Transverse colon (tissue), 4 donors: ENCODE measurements at regions not wholly inside any gene's neighbourhood (a gene's known extent, or its start where the extent isn't known, plus 50 kb on each side); places are given as distances from the start of the nearest gene placed in this dataset.

ENCODE experiments used
- DNase-seq: peaks from one replicate; pipeline ENCODE4 v3.0.0-alpha.2; 2019
- H3K27ac ChIP-seq, 4 donors: fragments of 200-600 bp; sonication (generic); 2 replicates each; pipeline ENCODE4 v1.5.1; 2016 to 2018; ENCODE audit warnings: inconsistent platforms in 4 of 4
- H3K27me3 ChIP-seq: fragments of 200-600 bp; sonication (generic); 2 replicates; pipeline ENCODE4 v1.5.1; 2017; ENCODE audit warnings: inconsistent platforms
- H3K36me3 ChIP-seq, 4 donors: fragments of 200-600 bp; sonication (generic); 2 replicates each; pipeline ENCODE4 v1.5.1; 2017 to 2019; ENCODE audit warnings: inconsistent platforms in 4 of 4
- H3K4me1 ChIP-seq, 4 donors: fragments of 200-600 bp; sonication (generic); 2 replicates each; pipeline ENCODE4 v1.5.1; 2017 to 2020; ENCODE audit warnings: inconsistent platforms in 4 of 4
- H3K4me3 ChIP-seq, 4 donors: fragments of 200-600 bp; sonication (generic); 1 replicate in 1 of 4; 2 replicates in 3 of 4; pipeline versions ENCODE4 v1.5.1 to v1.6.1; 2017 to 2019; ENCODE audit warnings: inconsistent platforms in 4 of 4
- H3K9me3 ChIP-seq, 2 donors: fragments of 200-600 bp; sonication (generic); 2 replicates each; pipeline ENCODE4 v1.5.1; 2017 to 2019; ENCODE audit warnings: inconsistent platforms in 2 of 2
- CTCF ChIP-seq, 5 experiments: fragments of 200-600 bp in 3 of 5; fragments of 450-650 bp in 2 of 5; sonication (generic) in 3 of 5; IDR thresholded peaks; 1 replicate in 2 of 5; 2 replicates in 3 of 5; pipeline ENCODE4 v1.5.1; 2016 to 2017; ENCODE audit warnings: antibody characterized with exemption in 5 of 5, inconsistent platforms in 3 of 5, mild to moderate bottlenecking in 2 of 5, moderate library complexity in 1 of 5
- EP300 ChIP-seq: sonication (generic); formaldehyde crosslinking; IDR thresholded peaks from one replicate; pipeline ENCODE4 v1.6.1; 2017; ENCODE audit warnings: antibody characterized with exemption, low read depth
- POLR2A ChIP-seq: fragments of 450-650 bp; IDR thresholded peaks from one replicate; pipeline ENCODE4 v1.6.1; 2016; ENCODE audit warnings: antibody characterized with exemption, mild to moderate bottlenecking, moderate library complexity
- POLR2AphosphoS5 ChIP-seq, 3 donors: sonication (generic); formaldehyde crosslinking; IDR thresholded peaks; one replicate each; pipeline ENCODE4 v1.6.1; 2016; ENCODE audit warnings: antibody characterized with exemption in 3 of 3
- WGBS, 2 donors: methylation state at CpG; one replicate each; pipeline ENCODE4 v1.1.5; 2018; ENCODE audit warnings: low coverage in 1 of 2; 5-methylcytosine and 5-hydroxymethylcytosine counted together
- in situ Hi-C, 4 donors: fragments of 200-750 bp; cut with MboI; loops; one replicate each; pipeline versions ENCODE4 v1.15.0 to v1.15.1; 2017; ENCODE audit warnings: low sequenced_read_pairs in 3 of 4, low pct_ligation_motif_present in 1 of 4, low pct_unique_long_range_greater_than_20kb in 1 of 4
- intact Hi-C: fragments of 100-400 bp; cut with DNase I; formaldehyde crosslinking; loops from one replicate; pipeline ENCODE4 v1.15.1; 2023; ENCODE audit warnings: low total_unique reads

- no peaks in the 10 kb centered on the region for H3K36me3 ChIP-seq
- in situ Hi-C loops, result no loop called here
- intact Hi-C loops, result no loop called here
- H3K27ac ChIP-seq, result no peak overlapping the region
- TF ChIP-seq EP300 (no peak), CTCF (IDR thresholded peaks at IDR 0.05) (no peak), POLR2A (no peak), POLR2AphosphoS5 (IDR thresholded peaks at IDR 0.05) (no peak)
- no peak overlapping the region for H3K4me3 ChIP-seq
- H3K9me3 ChIP-seq, result no peaks in the 10 kb centered on the region
- WGBS, 2 donors, result 83 to 90% methylated on average over 2 of the region's 2 CpGs
- no peak for DNase-seq
- no peaks in the 10 kb centered on the region for H3K4me1 ChIP-seq
- H3K27me3 ChIP-seq, result no peaks in the 10 kb centered on the region
Observed at GRCh38 chr11:103547024-103547423, 437.8 kb downstream of the DYNC2H1 start.

- Histone ChIP-seq H3K27ac (no peak overlapping the region), H3K4me3 (no peak overlapping the region), H3K9me3 (no peaks in the 10 kb centered on the region), H3K36me3 (no peaks in the 10 kb centered on the region), H3K27me3 (no peaks in the 10 kb centered on the region), H3K4me1 (no peaks in the 10 kb centered on the region)
- no peak for TF ChIP-seq CTCF (IDR thresholded peaks at IDR 0.05)
- TF ChIP-seq POLR2AphosphoS5 (IDR thresholded peaks at IDR 0.05), result no peak
- TF ChIP-seq POLR2A, result no peak
- no peak for TF ChIP-seq EP300
- in situ Hi-C loops, result no loop called here
- no peak for DNase-seq
- 76% methylated on average over 5 of the region's 5 CpGs; no CpG with 5 or more reads in 1 of the 2 donors for WGBS, 2 donors
- intact Hi-C loops, result no loop called here
Observed at GRCh38 chr11:103547691-103548090, 438.5 kb downstream of the DYNC2H1 start.

- intact Hi-C loops (no loop called here), in situ Hi-C loops (no loop called here)
- DNase-seq, result no peak
- no peaks in the 10 kb centered on the region for H3K9me3 ChIP-seq
- 85 to 87% methylated on average over 1 of the region's 1 CpG for WGBS, 2 donors
- no peak for TF ChIP-seq EP300
- H3K27ac ChIP-seq, result no peak overlapping the region
- H3K27me3 ChIP-seq, result no peaks in the 10 kb centered on the region
- no peaks in the 10 kb centered on the region for H3K36me3 ChIP-seq
- H3K4me1 ChIP-seq, result no peaks in the 10 kb centered on the region
- H3K4me3 ChIP-seq, result no peak overlapping the region
Observed at GRCh38 chr11:103548838-103549237, 439.6 kb downstream of the DYNC2H1 start.

- in situ Hi-C loops, result no loop called here
- DNase-seq, result no peak
- no peak for TF ChIP-seq EP300
- no peak for TF ChIP-seq POLR2AphosphoS5 (IDR thresholded peaks at IDR 0.05)
- no peak for TF ChIP-seq POLR2A
- TF ChIP-seq CTCF (IDR thresholded peaks at IDR 0.05), result no peak
Observed at GRCh38 chr11:103550811-103551210, 441.6 kb downstream of the DYNC2H1 start.

GRCh38 chr11:103552086-103552485, 442.9 kb downstream of the DYNC2H1 start:
- in situ Hi-C loops, result no loop called here

More at GRCh38 chr11:103550811-103551210, 441.6 kb downstream of the DYNC2H1 start:
- no peaks in the 10 kb centered on the region for H3K9me3 ChIP-seq
- no peak overlapping the region for H3K4me3 ChIP-seq
- intact Hi-C loops, result no loop called here
- no peaks in the 10 kb centered on the region for H3K27me3 ChIP-seq
- H3K27ac ChIP-seq, result no peak overlapping the region
- H3K36me3 ChIP-seq, result no peaks in the 10 kb centered on the region
- H3K4me1 ChIP-seq, result no peaks in the 10 kb centered on the region
- WGBS, 2 donors, result 64 to 71% methylated on average over 1 of the region's 1 CpG

More at GRCh38 chr11:103552086-103552485, 442.9 kb downstream of the DYNC2H1 start:
- intact Hi-C loops, result no loop called here
- Histone ChIP-seq H3K4me3 (no peak overlapping the region), H3K27ac (no peak overlapping the region), H3K4me1 (no peaks in the 10 kb centered on the region), H3K27me3 (no peaks in the 10 kb centered on the region), H3K9me3 (no peaks in the 10 kb centered on the region), H3K36me3 (no peaks in the 10 kb centered on the region)
- WGBS, 2 donors, result 56 to 68% methylated on average over 4 to 5 of the region's 5 CpGs
- TF ChIP-seq POLR2AphosphoS5 (IDR thresholded peaks at IDR 0.05) (no peak), POLR2A (no peak), CTCF (IDR thresholded peaks at IDR 0.05) (no peak), EP300 (no peak)
- DNase-seq, result no peak
